GM18498 (cell line): ENCODE measurements at regions not wholly inside any gene's neighbourhood (a gene's known extent, or its start where the extent isn't known, plus 50 kb on each side); places are given as distances from the start of the nearest gene placed in this dataset.

Experiments used
- ATAC-seq: cut with Tn5 transposase; IDR thresholded peaks from one replicate; pipeline ENCODE4 v1.9.1; 2021; ENCODE audit warnings: mild to moderate bottlenecking, moderate library complexity; ENCODE audit not compliant: unreplicated experiment

- no peak for ATAC-seq
Measured at GRCh38 chr2:204317640-204318039, 227.6 kb upstream of the PARD3B start.

GRCh38 chr2:204321027-204321800 lies 224.1 kb upstream of the PARD3B start:
- no peak for ATAC-seq

- no peak for ATAC-seq
Measured at GRCh38 chr2:204321910-204322751, 223.1 kb upstream of the PARD3B start.

GRCh38 chr2:204325468-204325867 lies 219.8 kb upstream of the PARD3B start:
- ATAC-seq: peak; percentile 90

GRCh38 chr2:204328373-204328772 lies 216.9 kb upstream of the PARD3B start:
- no peak for ATAC-seq

- ATAC-seq: no peak
Measured at GRCh38 chr2:204329016-204329415, 216.3 kb upstream of the PARD3B start.

- no peak for ATAC-seq
Measured at GRCh38 chr2:204329532-204329931, 215.7 kb upstream of the PARD3B start.

GRCh38 chr2:204331180-204331579 lies 214.1 kb upstream of the PARD3B start:
- no peak for ATAC-seq

- no peak for ATAC-seq
Measured at GRCh38 chr2:204331988-204332387, 213.3 kb upstream of the PARD3B start.

GRCh38 chr2:204332706-204333105 lies 212.6 kb upstream of the PARD3B start:
- ATAC-seq: no peak

- ATAC-seq: no peak
Measured at GRCh38 chr2:204333861-204334260, 211.4 kb upstream of the PARD3B start.

- no peak for ATAC-seq
Measured at GRCh38 chr2:204335451-204336058, 209.7 kb upstream of the PARD3B start.

- no peak for ATAC-seq
Measured at GRCh38 chr2:204336153-204336744, 209.0 kb upstream of the PARD3B start.

- no peak for ATAC-seq
Measured at GRCh38 chr2:204337638-204338037, 207.6 kb upstream of the PARD3B start.

- ATAC-seq: no peak
Measured at GRCh38 chr2:204339212-204339715, 206.0 kb upstream of the PARD3B start.

- ATAC-seq: no peak
Measured at GRCh38 chr2:204340511-204340910, 204.8 kb upstream of the PARD3B start.

- no peak for ATAC-seq
Measured at GRCh38 chr2:204341887-204342276, 203.4 kb upstream of the PARD3B start.

GRCh38 chr2:204343685-204344084 lies 201.6 kb upstream of the PARD3B start:
- ATAC-seq: no peak

GRCh38 chr2:204344119-204344518 lies 201.2 kb upstream of the PARD3B start:
- no peak for ATAC-seq

- ATAC-seq: no peak
Measured at GRCh38 chr2:204346906-204347305, 198.4 kb upstream of the PARD3B start.

- no peak for ATAC-seq
Measured at GRCh38 chr2:204353823-204354222, 191.5 kb upstream of the PARD3B start.
